GM21717 (cell line): ENCODE measurements at regions not wholly inside any gene's neighbourhood (a gene's known extent, or its start where the extent isn't known, plus 50 kb on each side); places are given as distances from the start of the nearest gene placed in this dataset.

Experiments used
- ATAC-seq: cut with Tn5 transposase; IDR thresholded peaks from one replicate; pipeline ENCODE4 v1.9.1; 2021; ENCODE audit warnings: mild to moderate bottlenecking, moderate library complexity; ENCODE audit not compliant: unreplicated experiment

DNA sequence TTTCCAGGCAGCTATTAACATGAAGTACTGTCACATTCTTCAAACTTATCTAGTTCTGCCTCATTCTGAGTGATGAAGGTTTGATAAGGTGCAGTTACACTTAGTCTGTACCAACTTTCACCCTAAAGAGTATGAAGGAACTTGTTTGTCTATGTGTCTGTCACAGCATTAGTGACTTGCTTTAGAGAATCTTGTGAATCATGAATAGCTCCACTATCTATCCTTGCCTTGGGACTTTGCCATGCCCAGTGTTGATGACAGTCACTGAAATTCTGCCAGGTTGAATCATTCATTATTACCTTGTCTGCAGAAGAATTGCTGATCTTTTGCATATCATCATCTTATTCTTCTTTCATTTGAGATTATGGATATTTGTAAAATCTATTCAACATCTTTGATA, 50.9 kb upstream of the A1CF start:
- no peak for ATAC-seq

DNA sequence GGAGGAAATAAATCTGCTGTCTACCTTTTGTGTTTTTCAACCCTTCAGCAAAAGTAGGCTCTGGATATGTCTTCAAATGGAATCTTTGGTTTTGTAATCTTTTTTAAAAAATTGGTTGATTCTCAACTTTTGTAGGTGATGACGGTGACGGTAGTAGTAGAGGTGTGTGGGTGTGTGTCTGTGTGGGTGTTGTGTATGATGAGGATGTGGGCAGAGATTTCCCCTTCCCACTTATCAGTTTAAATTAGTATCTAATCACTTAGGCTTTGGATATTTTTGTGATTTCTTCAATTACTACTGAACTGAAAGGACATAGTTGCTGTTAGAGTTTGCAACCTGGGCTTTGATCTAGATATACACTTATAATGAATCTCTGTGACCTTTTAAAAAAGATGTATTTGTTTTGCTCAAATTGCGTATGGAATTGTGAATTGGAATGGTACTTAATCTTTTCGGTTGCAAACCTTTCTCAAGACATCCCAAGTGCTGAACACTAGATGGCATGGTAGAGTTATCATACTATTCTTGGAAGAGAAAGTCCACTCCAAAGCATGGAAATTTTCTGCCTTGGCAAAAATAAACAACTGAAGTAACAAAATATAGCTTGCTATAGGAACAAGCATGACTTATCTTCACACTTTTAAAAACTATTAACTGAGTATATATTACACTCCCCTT, 51.9 kb upstream of the A1CF start:
- ATAC-seq, result no peak

DNA sequence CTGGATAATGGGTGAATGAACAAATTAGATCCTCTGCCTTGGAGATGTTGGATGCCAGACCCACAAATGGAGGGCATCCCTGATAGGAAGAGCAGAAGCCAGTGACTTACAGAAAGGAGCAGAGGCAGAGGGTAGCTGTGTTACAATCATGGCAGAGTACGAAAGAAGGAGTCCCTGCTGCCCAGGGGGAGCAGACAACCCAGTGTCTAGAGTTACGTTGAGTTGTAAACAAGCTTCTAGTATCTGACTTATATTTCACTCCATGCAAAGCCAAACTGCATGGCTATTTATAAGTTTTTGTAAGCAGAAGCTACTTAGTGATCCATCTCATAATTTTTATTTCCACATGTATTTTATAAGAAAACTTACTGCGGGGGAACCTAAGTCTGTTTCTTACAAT, 56.2 kb upstream of the A1CF start:
- no peak for ATAC-seq

DNA sequence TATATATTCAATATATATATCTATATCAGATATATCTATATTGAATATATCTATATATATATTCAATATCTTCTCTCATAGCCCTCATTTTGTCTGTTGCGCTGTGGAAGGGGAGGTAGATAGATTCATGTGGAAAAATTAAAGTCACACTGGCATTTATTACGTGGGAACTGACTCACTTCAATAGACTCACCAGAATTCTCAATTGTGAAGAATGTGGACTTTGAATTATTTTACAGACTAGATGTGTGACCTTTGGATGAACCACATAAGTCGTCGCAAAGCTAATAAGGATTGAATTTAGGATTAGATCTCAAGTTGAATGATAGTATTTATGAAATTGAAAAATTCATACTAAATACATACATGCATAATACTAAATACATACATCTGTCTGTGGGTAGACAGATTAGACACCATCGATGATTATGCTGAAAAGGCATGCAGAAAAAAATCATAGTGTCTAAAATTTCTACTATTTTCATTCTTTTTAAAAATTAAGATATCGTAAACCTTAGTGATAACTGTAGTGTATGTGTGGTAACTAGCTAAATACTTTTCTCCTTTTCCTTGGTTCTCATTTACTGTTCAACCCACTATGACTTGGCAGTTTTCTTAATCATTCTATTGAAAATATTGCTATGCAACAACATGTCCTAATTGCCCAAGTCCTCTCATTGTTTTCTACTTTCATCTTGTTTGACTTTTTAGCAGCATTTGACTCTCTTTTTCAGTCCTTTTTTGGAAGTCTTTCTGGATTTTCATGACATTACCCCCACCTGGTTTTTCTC, 61.8 kb upstream of the A1CF start:
- ATAC-seq, result no peak

DNA sequence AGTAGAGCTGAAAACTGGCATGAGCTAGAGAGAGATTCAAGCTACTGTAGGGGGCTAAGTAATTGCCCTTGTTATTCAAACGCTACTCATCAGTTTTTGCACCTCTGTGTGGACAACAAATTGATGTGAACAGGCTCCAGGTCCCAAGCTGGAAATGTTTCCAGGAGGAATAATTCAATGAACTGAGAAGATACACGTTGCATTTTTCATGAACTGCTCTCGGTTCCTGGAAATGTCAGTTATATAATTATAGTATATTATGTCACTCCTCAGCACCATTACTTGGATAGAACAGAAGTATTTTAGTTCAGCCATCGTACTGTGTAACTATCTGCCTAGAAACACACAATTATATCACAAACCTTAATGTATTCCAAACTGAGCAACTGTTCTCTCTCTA, 65.9 kb upstream of the A1CF start:
- no peak for ATAC-seq

DNA sequence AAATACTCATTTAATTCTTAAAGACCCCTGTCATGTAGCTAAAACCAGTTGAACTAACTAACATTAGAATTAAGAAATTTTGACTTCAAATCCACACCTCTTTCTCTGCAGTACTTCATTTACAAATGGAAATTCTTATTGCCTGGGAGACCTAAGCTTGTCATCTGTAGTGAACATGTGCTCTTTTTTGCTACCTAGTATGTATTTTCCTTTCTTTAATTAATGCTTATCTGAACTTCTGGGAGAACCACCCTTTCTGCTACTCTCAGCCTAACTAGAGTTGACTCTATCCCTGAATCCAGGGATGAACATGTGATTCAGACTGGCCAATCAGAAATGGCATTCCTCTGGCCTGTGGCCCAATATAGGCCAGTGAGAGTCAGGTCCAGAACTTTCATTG, 75.9 kb upstream of the A1CF start:
- no peak for ATAC-seq

DNA sequence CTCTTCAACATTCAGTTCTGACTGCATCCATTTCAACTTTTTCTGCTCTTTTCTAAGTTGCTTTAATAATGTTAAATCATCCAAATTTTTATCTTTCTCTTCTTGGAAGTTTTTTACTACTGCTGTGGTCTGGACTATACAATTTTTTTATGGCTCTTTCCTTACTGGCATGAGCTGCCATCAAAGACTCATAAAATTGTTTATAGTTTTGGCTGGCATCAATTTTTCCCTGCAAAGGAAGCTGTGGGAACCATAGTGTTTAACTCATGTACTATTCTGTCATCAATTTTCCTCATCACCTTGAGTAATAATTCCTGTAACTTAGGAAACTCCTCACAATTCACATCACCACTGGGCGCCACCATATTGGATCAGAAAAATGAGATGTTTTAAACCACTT, 77.6 kb upstream of the A1CF start:
- ATAC-seq, result no peak

DNA sequence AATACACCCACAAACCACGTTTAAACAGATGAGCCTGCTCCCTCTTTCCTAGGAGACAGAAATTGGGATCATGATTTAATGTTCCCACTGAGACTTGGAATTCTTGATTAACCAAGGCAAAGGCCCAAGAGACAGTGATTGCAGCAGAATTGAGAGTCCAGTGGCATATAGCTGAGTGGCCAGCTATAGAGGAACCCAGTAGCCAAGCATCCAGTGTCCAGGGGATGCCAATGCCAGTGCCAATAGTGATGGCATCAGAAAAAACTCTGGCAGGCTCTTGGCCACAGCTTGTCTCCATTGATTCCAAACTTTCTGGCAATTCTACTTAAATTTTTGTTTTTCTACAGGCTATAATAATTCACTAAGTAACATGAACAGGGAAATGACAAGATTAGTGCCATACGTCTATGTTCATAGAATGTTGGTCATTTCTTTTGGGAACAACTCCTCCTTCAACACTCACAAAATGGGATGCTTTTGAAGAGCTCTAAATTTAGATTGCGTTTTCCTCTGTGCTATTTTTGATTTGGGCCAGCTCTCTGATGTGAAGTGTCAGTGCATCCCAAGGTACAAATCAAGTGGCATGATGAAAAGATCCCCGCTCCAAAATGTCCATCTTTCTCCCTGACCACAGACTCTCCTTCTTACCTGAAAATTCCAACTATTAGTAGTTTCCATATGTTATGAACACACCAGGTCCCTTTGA, 83.1 kb upstream of the A1CF start:
- no peak for ATAC-seq

DNA sequence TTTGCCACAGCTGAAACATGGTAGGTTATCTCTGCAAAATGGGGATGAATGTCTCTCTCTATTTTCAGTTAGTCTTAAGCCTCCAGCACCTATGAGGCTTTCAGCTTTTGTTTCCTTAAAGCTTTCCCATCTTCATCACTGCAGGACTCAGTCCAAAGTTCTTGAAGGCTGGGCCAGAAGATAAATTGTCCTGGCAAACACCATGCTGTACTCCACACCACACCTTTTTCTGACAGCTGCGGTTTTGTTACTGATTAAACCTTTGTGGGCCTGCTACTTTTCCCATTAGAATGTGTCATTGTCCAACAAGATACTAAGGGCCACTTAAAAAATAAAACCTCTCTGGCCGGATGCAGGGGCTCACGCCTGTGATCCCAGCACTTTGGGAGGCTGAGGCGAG, 87.2 kb upstream of the A1CF start:
- ATAC-seq, result no peak

DNA sequence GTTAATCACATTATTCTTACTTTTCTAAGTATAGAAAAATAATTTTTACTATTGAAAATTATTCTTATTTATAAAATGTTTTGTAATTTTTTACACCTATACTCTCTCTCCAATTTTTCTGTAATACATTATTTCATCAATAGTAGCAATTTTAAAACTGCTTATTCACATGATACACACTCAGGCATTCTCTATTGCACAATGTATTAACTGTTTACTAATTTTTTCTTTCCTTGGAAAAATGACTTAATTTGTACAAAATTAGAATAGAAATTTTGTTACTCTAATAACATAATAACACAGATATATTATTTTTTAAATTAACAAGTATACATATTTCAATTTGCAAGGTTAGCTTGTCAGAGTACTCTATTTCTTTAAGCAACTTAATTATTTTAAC, 92.9 kb upstream of the PRKG1 start:
- no peak for ATAC-seq

DNA sequence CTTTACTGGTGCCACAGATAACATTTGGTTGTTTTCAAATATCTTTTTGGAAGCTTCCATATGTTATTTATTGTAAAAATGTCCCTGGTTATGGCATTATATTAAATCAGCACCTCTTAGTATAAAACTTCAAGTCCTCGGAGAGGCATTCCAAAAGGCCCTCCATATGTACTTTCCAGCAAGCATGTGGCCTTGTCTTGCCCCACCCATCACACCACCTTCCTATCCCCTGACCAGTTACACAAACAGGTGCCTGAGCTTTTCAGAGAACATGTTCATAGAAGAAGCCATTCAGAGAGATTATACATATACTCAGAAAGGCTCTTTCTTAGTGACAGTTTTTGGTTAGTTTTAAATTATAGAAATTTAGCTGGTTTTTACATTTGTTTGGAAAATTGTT, 92.4 kb upstream of the PRKG1 start:
- no peak for ATAC-seq

DNA sequence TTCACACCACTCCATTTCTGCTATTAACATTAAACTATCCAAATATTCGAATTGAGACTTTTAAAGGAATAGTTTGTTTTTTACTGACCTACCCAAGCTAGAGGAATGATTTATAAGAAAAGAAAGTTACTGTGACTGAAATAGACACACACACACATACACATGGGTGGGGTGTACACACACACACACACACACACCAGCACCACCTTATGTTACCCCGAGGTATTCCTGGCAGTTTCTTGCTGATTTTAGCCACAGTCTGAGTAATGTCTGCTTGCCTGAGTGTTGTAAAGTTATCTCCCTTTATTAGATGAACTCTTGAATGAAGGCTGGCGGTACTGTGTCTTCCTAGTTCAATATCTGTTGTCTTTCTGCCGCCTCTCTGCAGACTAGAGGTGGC, 91.3 kb upstream of the PRKG1 start:
- no peak for ATAC-seq

DNA sequence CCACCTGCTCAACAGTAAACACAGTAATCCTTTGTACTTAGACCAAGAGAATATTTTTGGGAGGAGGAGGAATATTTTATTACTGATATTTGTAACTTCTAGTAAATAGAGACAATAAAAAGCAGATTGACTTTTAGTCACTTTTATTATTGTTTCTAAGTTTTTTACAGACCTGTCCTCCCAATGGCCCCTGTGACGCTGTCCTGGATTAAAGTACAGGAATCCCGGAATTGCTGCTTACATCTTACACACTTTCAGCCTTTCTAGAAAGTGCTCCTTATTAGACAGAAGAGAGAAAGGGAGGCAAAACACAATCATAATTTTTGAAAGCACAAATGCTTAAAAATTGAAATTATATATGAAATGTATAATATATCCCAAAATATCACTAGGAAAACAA, 86.4 kb upstream of the PRKG1 start:
- no peak for ATAC-seq

DNA sequence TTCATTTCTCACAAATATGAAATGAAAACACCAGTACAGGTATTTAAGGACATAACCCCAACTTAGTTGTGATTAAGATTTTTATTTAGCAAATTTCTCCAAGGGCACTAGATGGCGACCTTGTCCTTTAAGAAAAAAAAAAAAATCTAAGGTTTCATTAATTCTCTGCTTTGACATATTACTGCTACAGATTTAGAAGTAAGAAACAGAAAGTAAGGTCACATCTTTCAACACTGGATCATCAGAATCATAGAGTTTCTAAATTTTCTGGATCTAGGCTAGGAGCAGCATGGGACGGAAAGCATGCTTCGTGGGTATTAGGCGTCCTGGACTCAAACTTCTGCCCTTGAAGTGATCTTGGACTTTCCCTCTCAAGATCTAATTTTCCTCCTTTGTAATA, 85.5 kb upstream of the PRKG1 start:
- ATAC-seq, result no peak

DNA sequence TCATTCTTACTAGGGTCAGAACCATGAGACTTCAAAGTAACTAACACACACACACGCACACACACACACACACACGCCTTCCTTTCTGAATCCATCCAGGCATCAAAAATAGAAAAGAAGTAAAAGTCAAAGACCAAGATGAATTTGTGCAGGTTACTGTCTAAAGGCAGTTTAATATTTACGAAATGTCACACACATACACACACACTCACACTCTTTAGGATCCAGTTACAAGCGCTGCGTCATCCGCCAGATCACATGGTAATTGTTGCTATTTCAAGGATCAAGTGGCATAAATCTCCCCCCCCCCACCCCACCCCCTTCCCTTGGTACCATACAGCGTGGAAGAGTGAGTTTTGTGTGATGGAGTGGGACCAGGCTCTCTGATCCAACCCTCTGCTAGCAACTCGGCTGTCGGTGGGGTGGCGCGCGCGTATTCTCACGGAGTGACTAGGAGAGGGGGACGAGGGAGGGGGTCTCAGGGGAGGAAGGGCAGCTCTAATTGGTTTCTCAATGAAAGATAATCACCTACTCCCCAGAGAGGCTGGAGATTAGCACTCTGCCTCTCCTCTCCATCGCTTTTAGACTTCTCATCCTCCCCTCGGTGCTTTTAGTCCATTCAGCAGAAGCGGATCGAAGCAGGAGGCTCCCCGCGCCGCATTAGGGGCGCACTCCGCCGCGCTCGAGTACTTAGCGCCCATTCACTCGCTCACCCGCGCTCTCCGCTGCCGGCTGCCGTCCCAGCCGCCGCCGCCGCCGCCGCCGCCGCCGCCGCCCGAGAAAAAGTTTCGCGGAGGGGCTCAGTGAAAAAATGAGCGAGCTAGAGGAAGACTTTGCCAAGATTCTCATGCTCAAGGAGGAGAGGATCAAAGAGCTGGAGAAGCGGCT, 83.5 kb upstream of the PRKG1 start:
- no peak for ATAC-seq

DNA sequence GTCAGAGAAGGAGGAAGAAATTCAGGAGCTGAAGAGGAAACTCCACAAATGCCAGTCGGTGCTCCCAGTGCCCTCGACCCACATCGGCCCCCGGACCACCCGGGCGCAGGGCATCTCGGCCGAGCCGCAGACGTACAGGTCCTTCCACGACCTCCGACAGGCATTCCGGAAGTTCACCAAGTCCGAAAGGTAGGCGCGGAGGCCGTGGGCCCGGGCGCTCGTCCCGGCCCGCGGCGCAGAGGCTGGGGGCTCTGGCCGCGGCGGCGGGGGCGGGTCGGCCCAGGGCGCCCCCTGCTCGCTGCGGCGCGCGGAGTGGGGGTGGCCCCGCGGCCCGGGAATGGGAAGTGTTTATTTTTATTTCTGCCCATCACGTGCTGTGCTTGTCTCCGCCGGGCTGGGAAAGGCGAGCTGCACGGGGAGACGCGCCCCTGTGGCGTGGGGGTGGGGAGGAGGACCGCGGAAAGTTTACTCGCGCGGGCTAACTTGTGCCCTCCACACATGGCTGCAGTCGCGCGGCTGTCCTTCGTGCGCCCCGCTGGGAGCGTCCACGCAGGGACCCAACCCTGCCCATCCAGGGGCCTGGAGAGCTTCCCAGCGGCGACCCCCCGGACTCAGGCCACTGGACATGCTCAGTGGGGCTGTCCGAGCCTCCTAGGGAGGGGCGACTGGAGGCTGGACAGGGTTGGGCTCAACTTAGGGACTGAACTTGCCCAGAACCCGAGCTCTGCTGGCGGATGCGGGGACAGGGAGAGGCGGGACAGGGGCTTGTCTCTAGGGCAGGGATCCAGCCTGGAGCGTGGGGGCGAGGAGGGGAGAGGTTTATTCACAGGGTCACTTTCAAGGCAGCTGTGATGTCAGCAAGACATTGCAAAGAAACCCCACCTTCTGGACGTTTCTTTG, 82.6 kb upstream of the PRKG1 start:
- no peak for ATAC-seq

DNA sequence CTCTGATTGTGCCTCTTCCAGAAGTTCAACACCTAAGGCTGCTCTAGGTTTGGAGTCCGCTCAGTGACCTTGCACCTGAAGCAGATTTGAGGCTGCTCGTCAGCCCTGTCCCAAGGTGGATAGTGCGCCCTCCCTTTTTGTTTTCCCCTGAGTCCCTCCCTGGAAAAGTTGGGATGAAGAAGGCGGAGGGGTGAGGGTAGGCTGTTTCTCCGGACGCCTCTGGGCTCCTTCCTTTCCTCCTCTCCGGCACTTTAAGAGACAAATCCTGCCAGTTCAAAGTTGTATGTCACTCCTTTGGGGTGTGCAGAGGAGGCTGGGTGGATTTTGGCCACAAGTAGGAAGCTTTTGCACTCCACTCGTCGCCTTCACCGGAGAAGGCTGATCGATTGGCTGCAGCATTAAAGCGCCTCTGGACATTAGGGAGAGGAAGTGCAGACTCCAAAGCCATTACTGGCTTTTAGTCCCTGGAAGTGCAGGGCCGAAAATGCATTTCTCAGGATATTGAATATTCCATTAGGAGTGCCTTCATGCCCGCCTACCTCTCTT, 81.9 kb upstream of the PRKG1 start:
- ATAC-seq, result no peak

DNA sequence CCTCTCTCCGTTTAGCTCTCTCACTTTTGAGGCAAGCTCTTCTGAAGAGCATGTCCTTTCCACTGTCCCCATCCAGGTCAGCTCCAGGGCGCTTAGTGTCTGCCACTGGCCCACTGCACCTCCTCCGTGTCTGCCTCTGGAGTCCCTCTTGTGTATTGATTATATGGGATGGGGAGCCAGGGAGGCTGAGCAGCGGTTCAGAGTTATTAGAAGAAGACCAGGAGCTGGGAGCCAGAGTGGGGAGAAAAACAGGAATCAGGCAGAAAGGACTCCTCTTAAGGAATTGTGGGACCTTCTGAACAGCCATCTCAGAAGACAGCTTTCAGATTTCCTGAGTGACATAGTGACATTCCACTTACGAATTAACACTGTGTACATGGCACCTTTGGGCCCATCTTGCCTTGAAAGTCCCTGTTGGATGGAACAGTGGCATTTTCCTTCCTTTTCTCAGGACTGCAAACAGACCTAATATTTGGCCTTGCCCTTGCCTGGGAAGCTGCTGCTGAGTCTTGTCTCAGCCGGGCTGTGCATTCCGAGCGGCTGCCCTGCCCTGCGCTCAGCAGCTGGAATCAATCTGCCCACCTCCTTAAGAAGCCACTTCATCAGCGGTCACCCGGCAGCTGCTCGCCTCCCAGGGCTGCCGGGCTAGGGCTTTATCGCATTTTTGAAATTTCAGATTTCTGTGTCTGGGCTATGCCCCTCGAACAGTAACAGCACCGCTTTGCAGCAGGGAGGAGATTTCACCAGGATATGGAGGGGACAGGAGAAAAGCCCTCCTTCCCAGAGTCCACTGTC, 81.1 kb upstream of the PRKG1 start:
- ATAC-seq, result no peak

DNA sequence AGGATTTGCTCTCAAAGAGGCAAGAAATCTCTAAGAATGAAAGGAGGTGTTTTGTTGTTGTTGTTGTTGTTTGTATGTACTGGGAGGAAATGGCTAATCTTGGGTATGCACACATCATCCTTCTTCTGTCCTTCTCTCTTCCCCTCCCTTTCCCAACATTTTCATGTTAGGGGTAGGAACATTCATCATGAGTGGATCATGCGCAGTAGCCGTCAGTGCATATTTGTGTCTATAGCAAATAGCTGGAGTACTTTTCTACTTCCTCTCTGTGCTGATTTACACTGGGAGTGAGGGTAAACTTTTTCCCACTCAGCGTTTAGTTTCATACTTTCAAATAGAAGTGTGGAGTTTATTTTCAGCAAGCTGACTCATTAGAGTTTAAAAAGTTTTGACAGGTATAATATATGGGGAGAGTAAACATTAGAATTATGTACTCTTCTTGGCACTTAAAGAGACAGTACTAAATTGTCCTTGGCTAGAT, 80.5 kb upstream of the PRKG1 start:
- no peak for ATAC-seq
